ENCODE measurements at regions not wholly inside any gene's neighbourhood (a gene's known extent, or its start where the extent isn't known, plus 50 kb on each side); places are given as distances from the start of the nearest gene placed in this dataset.

- intact Hi-C loops (cut with DNase I) = no loop called here
- ATAC-seq = no peak
These were observed 411.0 kb upstream of the TGFBR2 start for GRCh38 chr3:30195352-30195751.

GRCh38 chr3:30198162-30198561, 408.2 kb upstream of the TGFBR2 start:
- intact Hi-C loops (cut with DNase I) = no loop called here
- DNase-seq (ENCODE audit: low spot score) = no peak
- ATAC-seq = no peak

More at GRCh38 chr3:30195352-30195751, 411.0 kb upstream of the TGFBR2 start:
- DNase-seq (ENCODE audit: low spot score) = no peak

- DNase-seq (ENCODE audit: low spot score) = peak; percentile 91
- intact Hi-C loops (cut with DNase I) = no loop called here
- peak; percentile 86 for ATAC-seq
These were observed 407.2 kb upstream of the TGFBR2 start for GRCh38 chr3:30199096-30199759.

- DNase-seq (ENCODE audit: low spot score) (no peak), ATAC-seq (peak; percentile 88)
- intact Hi-C loops (cut with DNase I) = no loop called here
These were observed 406.5 kb upstream of the TGFBR2 start for GRCh38 chr3:30199855-30200254.

- DNase-seq (ENCODE audit: low spot score) = no peak
- ATAC-seq = no peak
- intact Hi-C loops (cut with DNase I) = no loop called here
These were observed 404.7 kb upstream of the TGFBR2 start for GRCh38 chr3:30201715-30202114.

GRCh38 chr3:30203301-30203700, 403.1 kb upstream of the TGFBR2 start:
- ATAC-seq (no peak), DNase-seq (ENCODE audit: low spot score) (no peak)
- intact Hi-C loops (cut with DNase I) = no loop called here

GRCh38 chr3:30204126-30204525, 402.3 kb upstream of the TGFBR2 start:
- ATAC-seq (no peak), DNase-seq (ENCODE audit: low spot score) (no peak)
- intact Hi-C loops (cut with DNase I) = no loop called here

GRCh38 chr3:30206051-30206450, 400.4 kb upstream of the TGFBR2 start:
- DNase-seq (ENCODE audit: low spot score) (no peak), ATAC-seq (no peak)
- intact Hi-C loops (cut with DNase I) = no loop called here

- no peak for DNase-seq (ENCODE audit: low spot score)
- intact Hi-C loops (cut with DNase I) = no loop called here
- peak; percentile 26 for ATAC-seq
These were observed 384.8 kb upstream of the TGFBR2 start for GRCh38 chr3:30221619-30222018.

GRCh38 chr3:30222441-30222840, 384.0 kb upstream of the TGFBR2 start:
- ATAC-seq (no peak), DNase-seq (ENCODE audit: low spot score) (no peak)
- intact Hi-C loops (cut with DNase I) = no loop called here

- intact Hi-C loops (cut with DNase I) = no loop called here
- DNase-seq (ENCODE audit: low spot score) (no peak), ATAC-seq (no peak)
These were observed 381.4 kb upstream of the TGFBR2 start for GRCh38 chr3:30225021-30225420.

GRCh38 chr3:30226601-30227151, 379.7 kb upstream of the TGFBR2 start:
- intact Hi-C loops (cut with DNase I) = no loop called here
- no peak for DNase-seq (ENCODE audit: low spot score)
- no peak for ATAC-seq

GRCh38 chr3:30227571-30228301, 378.7 kb upstream of the TGFBR2 start:
- ATAC-seq (peak; percentile 84), DNase-seq (ENCODE audit: low spot score) (no peak)
- intact Hi-C loops (cut with DNase I) = no loop called here

GRCh38 chr3:30228302-30228631, 378.1 kb upstream of the TGFBR2 start:
- DNase-seq (ENCODE audit: low spot score) = no peak
- ATAC-seq = no peak
- intact Hi-C loops (cut with DNase I) = no loop called here

GRCh38 chr3:30231277-30232141, 374.9 kb upstream of the TGFBR2 start:
- intact Hi-C loops (cut with DNase I) = no loop called here
- DNase-seq (ENCODE audit: low spot score) = no peak
- peak; percentile 71 for ATAC-seq

- peak; percentile 83 for ATAC-seq
- intact Hi-C loops (cut with DNase I) = no loop called here
- no peak for DNase-seq (ENCODE audit: low spot score)
These were observed 374.3 kb upstream of the TGFBR2 start for GRCh38 chr3:30232142-30232541.

- no peak for DNase-seq (ENCODE audit: low spot score)
- intact Hi-C loops (cut with DNase I) = no loop called here
- no peak for ATAC-seq
These were observed 372.3 kb upstream of the TGFBR2 start for GRCh38 chr3:30233913-30234646.

GRCh38 chr3:30236011-30236410, 370.4 kb upstream of the TGFBR2 start:
- no peak for DNase-seq (ENCODE audit: low spot score)
- intact Hi-C loops (cut with DNase I) = no loop called here
- no peak for ATAC-seq

- DNase-seq (ENCODE audit: low spot score) (no peak), ATAC-seq (no peak)
- intact Hi-C loops (cut with DNase I) = no loop called here
These were observed 364.7 kb upstream of the TGFBR2 start for GRCh38 chr3:30241721-30242120.

Data from sciatic nerve (tissue), 2 donors.